ENCODE measurements at regions not wholly inside any gene's neighbourhood (a gene's known extent, or its start where the extent isn't known, plus 50 kb on each side); places are given as distances from the start of the nearest gene placed in this dataset.

DNA sequence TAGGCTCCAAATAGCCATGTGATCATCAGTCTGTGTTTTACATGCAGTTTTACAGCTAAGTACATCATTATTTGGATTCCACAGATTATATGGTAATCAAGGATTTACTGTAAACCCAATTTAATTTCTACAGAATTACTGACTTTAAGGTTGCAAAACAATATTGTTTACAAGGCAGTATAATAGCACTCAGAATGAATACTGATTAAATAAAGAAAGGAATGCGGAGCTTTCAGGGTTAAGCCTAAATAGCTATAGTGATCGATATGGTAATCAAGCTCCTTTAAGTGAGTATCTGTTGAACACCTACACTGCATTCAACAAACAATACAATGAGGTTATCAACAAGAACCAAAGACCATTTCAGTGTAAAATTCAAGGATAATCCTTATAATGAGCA, 64.3 kb downstream of the DMAC1 start:
- TF ChIP-seq CTCF (IDR thresholded peaks at IDR 0.05; ENCODE audit: insufficient read depth, low read depth, low read length) = no peak
- TF ChIP-seq EZH2 (IDR thresholded peaks at IDR 0.05; ENCODE audit: insufficient read depth, low read length) = no peak

All from astrocyte (in vitro differentiated cells and primary cell).